Lung (tissue), 11 donors: ENCODE measurements at regions not wholly inside any gene's neighbourhood (a gene's known extent, or its start where the extent isn't known, plus 50 kb on each side); places are given as distances from the start of the nearest gene placed in this dataset.
"Not testable (repeated sequence)": the region's sequence is repeated elsewhere in the genome, so short reads cannot be mapped to it uniquely, and the experiment has no call there.

Experiments used
- ATAC-seq: fragments of 200-7000 bp; cut with Tn5 transposase; one replicate; pipeline ENCODE4 v1.9.1; 2020; ENCODE audit warnings: moderate number of reproducible peaks; ENCODE audit not compliant: insufficient read depth, low FRiP score
- DNase-seq, 3 donors: peaks; one replicate each; pipeline ENCODE4 v3.0.0-alpha.2; 2013 to 2017
- H3K27ac ChIP-seq, 2 donors: one replicate each; pipeline ENCODE4 v1.5.1; 2013; ENCODE audit warnings: mild to moderate bottlenecking in 2 of 2, moderate library complexity in 2 of 2, control low read depth in 1 of 2, inconsistent platforms in 1 of 2, low read depth in 1 of 2, low read length in 1 of 2
- H3K27me3 ChIP-seq, 3 donors: one replicate each; pipeline ENCODE4 v1.5.1; 2013; ENCODE audit warnings: low read length in 2 of 3; ENCODE audit not compliant: control insufficient read depth in 3 of 3, insufficient read depth in 3 of 3
- H3K36me3 ChIP-seq, 4 donors: one replicate each; pipeline ENCODE4 v1.5.1; 2013; ENCODE audit warnings: low read length in 4 of 4, mild to moderate bottlenecking in 1 of 4, moderate library complexity in 1 of 4; ENCODE audit not compliant: control insufficient read depth in 4 of 4, insufficient read depth in 4 of 4
- H3K4me1 ChIP-seq, 5 donors: one replicate each; pipeline ENCODE4 v1.5.1; 2013; ENCODE audit warnings: low read length in 5 of 5, mild to moderate bottlenecking in 2 of 5, moderate library complexity in 1 of 5; ENCODE audit not compliant: control insufficient read depth in 5 of 5, insufficient read depth in 5 of 5
- H3K4me3 ChIP-seq: one replicate; pipeline ENCODE4 v1.5.1; 2013; ENCODE audit warnings: mild to moderate bottlenecking, control low read depth, moderate library complexity
- H3K9ac ChIP-seq, 2 donors: one replicate each; pipeline ENCODE4 v1.5.1; 2013; ENCODE audit warnings: low read length in 2 of 2, control low read depth in 1 of 2; ENCODE audit not compliant: insufficient read depth in 1 of 2
- H3K9me3 ChIP-seq, 4 donors: one replicate each; pipeline ENCODE4 v1.5.1; 2013; ENCODE audit warnings: low read length in 3 of 4, mild to moderate bottlenecking in 1 of 4, moderate library complexity in 1 of 4; ENCODE audit not compliant: control insufficient read depth in 4 of 4, insufficient read depth in 3 of 4
- WGBS, 2 donors: extraction: QIAGEN DNeasy Blood & Tissue Kit; methylation state at CpG; one replicate each; pipeline ENCODE4 v1.1.7; 2013; 5-methylcytosine and 5-hydroxymethylcytosine counted together
- TF ChIP-seq, protein P1 (sequence below): IDR thresholded peaks from 2 replicates; pipeline ENCODE4 v1.5.1; 2012; ENCODE audit warnings: mild to moderate bottlenecking; ENCODE audit errors: control extremely low read depth, extremely low read depth
- donor health status: control.
- donor health status: control.
- donor health status: Bipolar disorder and iron deficiency.
- donor health status: healthy.
- donor health status: DM: yes; HTN: yes; CAD: no.

DNA sequence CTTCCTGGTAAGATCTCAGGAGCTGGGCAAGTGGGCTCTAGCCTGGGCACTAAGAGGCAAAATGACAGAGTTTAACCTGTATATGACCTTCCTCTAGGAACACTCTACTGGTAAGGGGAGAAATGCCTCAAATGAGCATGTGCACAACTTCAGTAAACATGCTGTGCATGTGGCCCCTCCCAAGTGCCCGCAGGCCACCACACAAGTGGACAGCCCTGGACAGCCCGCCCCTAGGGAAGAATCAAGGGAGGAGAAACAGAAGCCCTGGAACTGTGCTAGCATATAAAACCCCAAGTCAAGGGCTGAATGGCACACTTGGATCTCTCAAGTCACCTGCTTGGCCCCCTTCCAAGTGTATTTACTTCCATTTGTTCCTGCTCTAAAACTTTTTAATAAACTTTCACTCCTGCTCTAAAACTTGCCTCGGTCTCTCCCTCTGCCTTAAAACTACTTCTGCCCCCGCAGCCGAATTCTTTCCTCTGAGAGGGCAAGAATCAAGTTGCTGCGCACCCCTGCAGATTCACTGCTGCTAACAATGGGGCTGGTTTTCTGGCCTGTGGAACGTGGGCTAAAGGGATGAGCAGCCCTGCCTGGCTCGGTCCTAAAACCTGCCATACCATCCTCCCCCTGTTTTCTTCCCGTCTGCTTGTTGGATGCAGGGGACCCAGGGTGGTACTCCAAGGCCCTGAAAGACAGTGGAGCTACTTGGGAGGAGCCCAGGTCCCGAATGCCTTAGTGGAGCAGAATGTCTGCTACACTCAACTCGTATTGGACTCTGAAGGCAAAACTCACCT lies 93.5 kb downstream of the IER5 start:
- Histone ChIP-seq H3K9ac (no peak overlapping the region), H3K27ac (no peak overlapping the region), H3K36me3 (no peaks in the 10 kb centered on the region), H3K4me3 (no peak overlapping the region), H3K4me1 (peaks cover 0 to 15% (median 0%) of the 10 kb centered on the region in 5 donors), H3K9me3 (no peaks in the 10 kb centered on the region), H3K27me3 (no peaks in the 10 kb centered on the region)
- TF ChIP-seq, protein P1, sequence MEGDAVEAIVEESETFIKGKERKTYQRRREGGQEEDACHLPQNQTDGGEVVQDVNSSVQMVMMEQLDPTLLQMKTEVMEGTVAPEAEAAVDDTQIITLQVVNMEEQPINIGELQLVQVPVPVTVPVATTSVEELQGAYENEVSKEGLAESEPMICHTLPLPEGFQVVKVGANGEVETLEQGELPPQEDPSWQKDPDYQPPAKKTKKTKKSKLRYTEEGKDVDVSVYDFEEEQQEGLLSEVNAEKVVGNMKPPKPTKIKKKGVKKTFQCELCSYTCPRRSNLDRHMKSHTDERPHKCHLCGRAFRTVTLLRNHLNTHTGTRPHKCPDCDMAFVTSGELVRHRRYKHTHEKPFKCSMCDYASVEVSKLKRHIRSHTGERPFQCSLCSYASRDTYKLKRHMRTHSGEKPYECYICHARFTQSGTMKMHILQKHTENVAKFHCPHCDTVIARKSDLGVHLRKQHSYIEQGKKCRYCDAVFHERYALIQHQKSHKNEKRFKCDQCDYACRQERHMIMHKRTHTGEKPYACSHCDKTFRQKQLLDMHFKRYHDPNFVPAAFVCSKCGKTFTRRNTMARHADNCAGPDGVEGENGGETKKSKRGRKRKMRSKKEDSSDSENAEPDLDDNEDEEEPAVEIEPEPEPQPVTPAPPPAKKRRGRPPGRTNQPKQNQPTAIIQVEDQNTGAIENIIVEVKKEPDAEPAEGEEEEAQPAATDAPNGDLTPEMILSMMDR = no peak
- DNase-seq = no peak
- no peak for ATAC-seq
- whole genome bisulfite sequencing, 2 donors = 79 to 84% methylated on average over 11 of the region's 11 CpGs

GRCh38 chr1:181184621-181185020 lies 96.1 kb downstream of the IER5 start:
- H3K27ac ChIP-seq = no peak overlapping the region
- H3K9ac ChIP-seq = no peak overlapping the region
- H3K27me3 ChIP-seq = no peaks in the 10 kb centered on the region
- peaks cover 0 to 12% (median 1%) of the 10 kb centered on the region in 5 donors for H3K4me1 ChIP-seq
- 94 to 95% methylated on average over 5 of the region's 5 CpGs for WGBS, 2 donors
- H3K4me3 ChIP-seq = no peak overlapping the region
- DNase-seq = no peak
- H3K36me3 ChIP-seq = no peaks in the 10 kb centered on the region
- no peak for ATAC-seq
- H3K9me3 ChIP-seq = no peaks in the 10 kb centered on the region
- TF ChIP-seq, protein P1 = no peak

- TF ChIP-seq, protein P1 = no peak
- no peak overlapping the region for H3K4me3 ChIP-seq
- H3K9ac ChIP-seq = no peak overlapping the region
- H3K27me3 ChIP-seq = peaks cover 0 to 2% (median 0%) of the 10 kb centered on the region in 3 donors
- ATAC-seq (no peak), DNase-seq (no peak)
- no peaks in the 10 kb centered on the region for H3K36me3 ChIP-seq
- H3K4me1 ChIP-seq = peaks cover 0 to 6% (median 0%) of the 10 kb centered on the region in 5 donors
- no peak overlapping the region for H3K27ac ChIP-seq
- 51 to 77% methylated on average over 3 of the region's 3 CpGs for WGBS, 2 donors
- no peaks in the 10 kb centered on the region for H3K9me3 ChIP-seq
Observed at GRCh38 chr1:181185461-181185860, 97.0 kb downstream of the IER5 start.

DNA sequence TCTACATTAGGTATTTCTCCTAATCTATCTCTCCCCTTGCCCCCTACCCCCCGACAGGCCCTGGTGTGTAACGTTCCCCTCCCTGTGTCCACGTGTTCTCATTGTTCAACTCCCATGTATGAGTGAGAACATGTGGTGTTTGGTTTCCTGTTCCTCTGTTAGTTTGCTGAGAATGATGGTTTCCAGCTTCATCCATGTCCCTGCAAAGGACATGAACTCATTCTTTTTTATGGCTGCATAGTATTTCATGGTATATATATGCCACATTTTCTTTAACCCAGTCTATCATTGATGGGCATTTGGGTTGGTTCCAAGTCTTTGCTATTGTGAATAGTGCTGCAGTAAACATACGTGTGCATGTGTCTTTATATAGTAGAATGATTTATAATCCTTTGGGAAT lies 97.6 kb downstream of the IER5 start:
- not testable (repeated sequence) for H3K9me3 ChIP-seq, H3K9ac ChIP-seq, H3K36me3 ChIP-seq, H3K27me3 ChIP-seq, ATAC-seq, H3K4me1 ChIP-seq, DNase-seq, H3K4me3 ChIP-seq, H3K27ac ChIP-seq
- WGBS, 2 donors = 75 to 82% methylated on average over 4 of the region's 4 CpGs
